OCI-LY7 (cell line): ENCODE measurements at regions not wholly inside any gene's neighbourhood (a gene's known extent, or its start where the extent isn't known, plus 50 kb on each side); places are given as distances from the start of the nearest gene placed in this dataset.

Source experiments
- BruUV-seq: library from RNA; stranded (reverse); fragments of 400-500 nt; replicated peaks from 2 replicates; lab custom pipeline; 2021; lab: Mats Ljungman, UMichigan
- CTCF ChIA-PET: fragments of 300-600 bp; sonication (Branson Sonifier 250); formaldehyde crosslinking; loops from one replicate; lab custom pipeline; 2022; ENCODE audit warnings: antibody characterized with exemption; ENCODE audit not compliant: unreplicated experiment; lab: Charles Lee
- POLR2A ChIA-PET: fragments of 300-600 bp; sonication (Branson Sonifier 250); formaldehyde crosslinking; loops from one replicate; lab custom pipeline; 2022; ENCODE audit warnings: antibody characterized with exemption; lab: Charles Lee
- DNase-seq: peaks from one replicate; pipeline ENCODE4 v3.0.0-alpha.2; 2015; ENCODE audit warnings: low spot score
- H2AFZ ChIP-seq: fragments of 200-600 bp; sonication (generic), shearing (Covaris generic); 2 replicates; pipeline ENCODE4 v1.6.1; 2014; ENCODE audit warnings: mild to moderate bottlenecking, antibody characterized with exemption, low read length, moderate library complexity
- H3K27ac ChIP-seq: fragments of 200-600 bp; sonication (generic); 2 replicates; pipeline ENCODE4 v1.5.1; 2014; ENCODE audit warnings: mixed run types, low read depth, mild to moderate bottlenecking, moderate library complexity, low read length, inconsistent platforms; ENCODE audit not compliant: poor library complexity, severe bottlenecking
- H3K36me3 ChIP-seq: fragments of 200-600 bp; sonication (generic); 2 replicates; pipeline ENCODE4 v1.6.1; 2014; ENCODE audit warnings: mild to moderate bottlenecking, antibody characterized with exemption, low read length, moderate library complexity, mixed read lengths; ENCODE audit not compliant: insufficient read depth
- H3K4me1 ChIP-seq: fragments of 200-600 bp; sonication (generic); 2 replicates; pipeline ENCODE4 v1.5.1; 2014; ENCODE audit warnings: mild to moderate bottlenecking, low read length; ENCODE audit not compliant: insufficient read depth, poor library complexity, severe bottlenecking
- H3K4me2 ChIP-seq: fragments of 200-600 bp; sonication (generic); 2 replicates; pipeline ENCODE4 v1.6.1; 2014; ENCODE audit warnings: mild to moderate bottlenecking, low read length
- H3K4me3 ChIP-seq: fragments of 200-600 bp; sonication (generic); 2 replicates; pipeline ENCODE4 v1.5.1; 2014; ENCODE audit warnings: mild to moderate bottlenecking, low read depth, low read length; ENCODE audit not compliant: poor library complexity, severe bottlenecking
- H3K79me2 ChIP-seq: fragments of 200-600 bp; sonication (generic); 2 replicates; pipeline ENCODE4 v1.6.1; 2016; ENCODE audit warnings: low read depth, mild to moderate bottlenecking, low read length, moderate library complexity, mixed read lengths; ENCODE audit not compliant: insufficient read depth
- H3K9me2 ChIP-seq: fragments of 200-600 bp; sonication (generic); 2 replicates; pipeline ENCODE4 v1.6.1; 2016; ENCODE audit warnings: mild to moderate bottlenecking, low read length, mixed read lengths; ENCODE audit not compliant: insufficient read depth
- H3K9me3 ChIP-seq: fragments of 200-600 bp; sonication (generic); 2 replicates; pipeline ENCODE4 v1.6.1; 2014; ENCODE audit warnings: mild to moderate bottlenecking, mixed run types, low read length, mixed read lengths
- H4K20me1 ChIP-seq: fragments of 200-600 bp; sonication (generic); 2 replicates; pipeline ENCODE4 v1.6.1; 2014; ENCODE audit warnings: mild to moderate bottlenecking, antibody characterized with exemption, low read length, moderate library complexity, mixed read lengths; ENCODE audit not compliant: insufficient read depth
- EZH2phosphoT487 ChIP-seq: fragments of 200-600 bp; sonication (generic); IDR thresholded peaks from 2 replicates; pipeline ENCODE4 v1.6.1; 2018; ENCODE audit warnings: low read depth, borderline replicate concordance, mild to moderate bottlenecking, mixed run types, antibody characterized with exemption, low read length, moderate library complexity, mixed read lengths
- intact Hi-C: fragments of 100-400 bp; cut with micrococcal nuclease; formaldehyde crosslinking; loops from one replicate; pipeline ENCODE4 v1.10.0; 2022; ENCODE audit not compliant: unreplicated experiment
- TF ChIP-seq, protein P1 (sequence below): fragments of 200-600 bp; sonication (generic); conservative IDR thresholded peaks from 2 replicates; pipeline ENCODE4 v1.5.1; 2014; ENCODE audit warnings: mild to moderate bottlenecking, antibody characterized with exemption, low read length, moderate library complexity, mixed read lengths

DNA sequence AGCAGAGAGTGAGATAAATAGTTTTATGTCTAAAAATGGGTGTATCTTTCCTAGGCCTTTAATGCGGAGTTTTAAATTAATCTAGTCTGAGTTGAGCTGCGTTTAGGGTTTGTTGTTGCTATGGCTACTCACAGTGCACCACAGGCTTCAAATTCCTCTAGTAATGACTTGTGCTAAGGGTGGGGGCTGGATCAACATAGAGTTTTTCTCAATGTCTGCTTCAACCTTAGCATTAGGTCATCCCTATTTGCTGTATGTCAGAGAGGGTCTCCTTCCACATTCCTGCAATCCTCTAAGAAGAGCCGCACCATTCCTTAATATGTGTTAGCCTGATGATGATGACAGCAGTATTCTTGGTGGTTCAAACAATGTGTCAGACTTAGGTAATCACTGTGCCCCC, 465.6 kb upstream of the KIF2A start:
- no peak for DNase-seq
- no peak overlapping the region for H2AFZ ChIP-seq
- H3K79me2 ChIP-seq: no peaks in the 10 kb centered on the region
- no TSS peak for BruUV-seq
- H3K9me2 ChIP-seq: no peaks in the 10 kb centered on the region
- TF ChIP-seq, protein P1, sequence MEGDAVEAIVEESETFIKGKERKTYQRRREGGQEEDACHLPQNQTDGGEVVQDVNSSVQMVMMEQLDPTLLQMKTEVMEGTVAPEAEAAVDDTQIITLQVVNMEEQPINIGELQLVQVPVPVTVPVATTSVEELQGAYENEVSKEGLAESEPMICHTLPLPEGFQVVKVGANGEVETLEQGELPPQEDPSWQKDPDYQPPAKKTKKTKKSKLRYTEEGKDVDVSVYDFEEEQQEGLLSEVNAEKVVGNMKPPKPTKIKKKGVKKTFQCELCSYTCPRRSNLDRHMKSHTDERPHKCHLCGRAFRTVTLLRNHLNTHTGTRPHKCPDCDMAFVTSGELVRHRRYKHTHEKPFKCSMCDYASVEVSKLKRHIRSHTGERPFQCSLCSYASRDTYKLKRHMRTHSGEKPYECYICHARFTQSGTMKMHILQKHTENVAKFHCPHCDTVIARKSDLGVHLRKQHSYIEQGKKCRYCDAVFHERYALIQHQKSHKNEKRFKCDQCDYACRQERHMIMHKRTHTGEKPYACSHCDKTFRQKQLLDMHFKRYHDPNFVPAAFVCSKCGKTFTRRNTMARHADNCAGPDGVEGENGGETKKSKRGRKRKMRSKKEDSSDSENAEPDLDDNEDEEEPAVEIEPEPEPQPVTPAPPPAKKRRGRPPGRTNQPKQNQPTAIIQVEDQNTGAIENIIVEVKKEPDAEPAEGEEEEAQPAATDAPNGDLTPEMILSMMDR: no peak
- TF ChIP-seq EZH2phosphoT487: no peak
- ChIA-PET CTCF (no interaction called here), POLR2A (no interaction called here)
- no peaks in the 10 kb centered on the region for H4K20me1 ChIP-seq
- H3K27ac ChIP-seq: no peak overlapping the region
- no peaks in the 10 kb centered on the region for H3K4me1 ChIP-seq
- intact Hi-C loops: no loop called here
- no peak overlapping the region for H3K4me2 ChIP-seq
- H3K9me3 ChIP-seq: no peaks in the 10 kb centered on the region
- no peaks in the 10 kb centered on the region for H3K36me3 ChIP-seq
- no peak overlapping the region for H3K4me3 ChIP-seq

DNA sequence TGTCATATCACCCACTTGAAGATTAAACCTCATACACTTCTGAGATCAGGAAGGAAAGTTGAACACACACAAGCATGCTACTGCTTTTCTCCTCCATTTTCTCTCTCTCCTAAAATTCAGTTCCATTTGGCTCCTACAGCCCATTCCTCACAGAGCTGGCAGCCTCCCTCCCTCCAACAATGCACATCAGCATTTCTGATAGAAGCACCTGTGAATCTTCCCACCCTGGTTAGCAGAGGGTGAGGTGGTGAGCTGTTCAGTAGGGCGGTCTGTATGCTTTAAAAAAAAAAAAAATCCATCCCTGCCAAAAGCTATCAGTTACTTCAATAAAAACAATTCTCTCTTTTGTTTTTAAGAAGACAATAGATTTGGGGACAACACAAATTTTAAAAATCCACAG, 463.2 kb upstream of the KIF2A start:
- no peak overlapping the region for H2AFZ ChIP-seq
- BruUV-seq: no TSS peak
- POLR2A ChIA-PET: no interaction called here
- CTCF ChIA-PET: no interaction called here
- H3K27ac ChIP-seq: no peak overlapping the region
- no peaks in the 10 kb centered on the region for H3K79me2 ChIP-seq
- H3K9me2 ChIP-seq: no peaks in the 10 kb centered on the region
- no peak overlapping the region for H3K4me2 ChIP-seq
- no peaks in the 10 kb centered on the region for H4K20me1 ChIP-seq
- H3K36me3 ChIP-seq: no peaks in the 10 kb centered on the region
- no peaks in the 10 kb centered on the region for H3K4me1 ChIP-seq
- DNase-seq: no peak
- H3K9me3 ChIP-seq: no peaks in the 10 kb centered on the region
- no peak overlapping the region for H3K4me3 ChIP-seq
- TF ChIP-seq EZH2phosphoT487: no peak
- TF ChIP-seq, protein P1: no peak
- intact Hi-C loops: no loop called here

DNA sequence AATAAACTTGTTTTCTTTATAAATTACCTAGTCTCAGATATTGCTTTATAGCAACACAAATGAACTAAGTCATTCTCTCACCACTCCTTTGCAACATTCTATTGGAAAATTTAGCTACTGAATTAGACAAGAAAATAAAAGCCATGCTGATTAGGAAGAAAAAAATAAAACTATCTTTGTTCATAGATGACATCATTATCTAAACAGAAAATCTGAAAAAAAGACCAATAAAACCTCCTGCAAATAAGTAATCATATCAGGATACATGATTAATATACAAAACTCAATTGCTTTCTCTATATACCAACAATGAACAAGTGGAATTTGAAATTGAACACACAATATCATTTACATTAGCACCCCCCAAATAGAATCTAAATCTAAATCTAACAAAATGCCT, 455.3 kb upstream of the KIF2A start:
- Histone ChIP-seq H3K9me2 (no peaks in the 10 kb centered on the region), H3K27ac (no peak overlapping the region), H3K36me3 (no peaks in the 10 kb centered on the region), H2AFZ (no peak overlapping the region), H3K4me3 (no peak overlapping the region), H3K4me2 (no peak overlapping the region), H4K20me1 (no peaks in the 10 kb centered on the region), H3K4me1 (no peaks in the 10 kb centered on the region), H3K79me2 (no peaks in the 10 kb centered on the region), H3K9me3 (no peaks in the 10 kb centered on the region)
- intact Hi-C loops: no loop called here
- CTCF ChIA-PET: no interaction called here
- no peak for DNase-seq
- POLR2A ChIA-PET: no interaction called here
- no TSS peak for BruUV-seq
- TF ChIP-seq EZH2phosphoT487: no peak
- TF ChIP-seq, protein P1: no peak
